Left lung (tissue), 4 donors: ENCODE measurements at regions not wholly inside any gene's neighbourhood (a gene's known extent, or its start where the extent isn't known, plus 50 kb on each side); places are given as distances from the start of the nearest gene placed in this dataset.

Experiments
- ATAC-seq: fragments of 200-7000 bp; cut with Tn5 transposase; one replicate; pipeline ENCODE4 v1.9.1; 2020; ENCODE audit warnings: moderate library complexity
- DNase-seq, 4 donors: peaks; one replicate each; pipeline ENCODE4 v3.0.0-alpha.2; 2013 to 2020
- H3K27ac ChIP-seq, 2 donors: fragments of 200-600 bp; sonication (generic) in 1 of 2; one replicate each; pipeline versions ENCODE4 v1.5.0 to v1.8.0; 2020 to 2021
- H3K27me3 ChIP-seq, 2 donors: fragments of 200-600 bp; sonication (generic) in 1 of 2; one replicate each; pipeline versions ENCODE4 v1.5.0 to v1.8.0; 2020 to 2021
- H3K36me3 ChIP-seq, 2 donors: fragments of 200-600 bp; sonication (generic) in 1 of 2; one replicate each; pipeline versions ENCODE4 v1.5.0 to v1.8.0; 2020 to 2021
- H3K4me1 ChIP-seq, 2 donors: fragments of 200-600 bp; one replicate each; pipeline ENCODE4 v1.8.0; 2021
- H3K4me3 ChIP-seq, 2 donors: fragments of 200-600 bp; sonication (generic) in 1 of 2; one replicate each; pipeline versions ENCODE4 v1.5.0 to v1.8.0; 2020 to 2021; ENCODE audit warnings: mild to moderate bottlenecking in 1 of 2
- H3K9me3 ChIP-seq, 2 donors: fragments of 200-600 bp; sonication (generic) in 1 of 2; one replicate each; pipeline versions ENCODE4 v1.5.0 to v1.8.0; 2020 to 2021
- intact Hi-C, 2 donors: fragments of 100-400 bp; cut with DNase I; formaldehyde crosslinking; loops; one replicate each; pipeline versions ENCODE4 v1.11.2 to v1.14.2; 2022
- TF ChIP-seq, protein P1 (sequence below), 2 donors: fragments of 200-600 bp; sonication (generic) in 1 of 2; IDR thresholded peaks; one replicate each; pipeline versions ENCODE4 v1.5.0 to v1.8.0; 2021; ENCODE audit warnings: antibody characterized with exemption in 2 of 2
- donor health status: DM: no; HTN: yes; CAD: no.
- donor health status: DM: no; HTN: no; CAD: no.

DNA sequence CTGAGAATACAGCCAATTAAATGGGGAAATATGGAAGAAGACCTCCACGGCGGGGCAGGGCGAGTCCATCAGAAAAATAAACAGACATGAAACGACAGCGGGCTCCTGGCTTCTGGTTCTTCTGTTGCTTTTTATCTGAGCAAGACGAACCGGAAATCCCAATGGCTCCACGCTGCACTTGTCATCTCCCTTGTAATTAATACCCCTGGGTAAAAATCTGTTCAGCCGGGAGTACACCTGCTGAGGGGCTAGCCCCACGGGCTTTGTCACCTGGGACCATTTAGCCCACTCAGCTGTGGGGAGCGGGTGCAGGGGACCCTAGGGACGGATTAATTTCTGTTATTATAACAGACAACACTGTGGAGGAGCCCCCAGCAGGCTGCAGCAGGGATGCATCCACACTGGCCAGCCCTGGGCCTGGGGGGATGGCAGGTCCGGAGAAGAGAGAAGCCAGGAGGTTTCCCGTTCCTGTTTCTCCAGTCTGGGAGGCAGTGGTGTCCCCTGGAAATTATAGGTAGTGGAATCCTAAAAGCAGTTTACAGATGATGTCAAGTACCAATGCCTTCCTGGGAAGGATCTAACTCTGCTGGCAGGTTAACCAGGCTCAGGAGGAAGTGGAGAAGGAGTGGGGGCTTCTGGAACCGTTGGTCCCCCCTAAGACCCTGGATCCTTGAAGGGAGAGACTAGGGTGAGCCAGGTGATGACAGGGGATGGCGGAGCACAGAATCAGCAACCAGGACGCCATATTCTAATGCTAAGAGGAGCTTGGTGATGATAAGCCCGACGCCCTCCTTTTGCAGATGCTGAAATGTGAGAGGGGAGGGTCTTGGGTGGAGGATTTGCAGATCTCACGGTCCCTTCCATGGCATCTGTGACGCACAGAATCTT, 566.1 kb downstream of the PTPRU start:
- H3K27ac ChIP-seq = no peak overlapping the region
- ATAC-seq = no peak
- no peak for DNase-seq
- intact Hi-C loops = no loop called here
- H3K4me3 ChIP-seq = no peak overlapping the region
- TF ChIP-seq, protein P1, sequence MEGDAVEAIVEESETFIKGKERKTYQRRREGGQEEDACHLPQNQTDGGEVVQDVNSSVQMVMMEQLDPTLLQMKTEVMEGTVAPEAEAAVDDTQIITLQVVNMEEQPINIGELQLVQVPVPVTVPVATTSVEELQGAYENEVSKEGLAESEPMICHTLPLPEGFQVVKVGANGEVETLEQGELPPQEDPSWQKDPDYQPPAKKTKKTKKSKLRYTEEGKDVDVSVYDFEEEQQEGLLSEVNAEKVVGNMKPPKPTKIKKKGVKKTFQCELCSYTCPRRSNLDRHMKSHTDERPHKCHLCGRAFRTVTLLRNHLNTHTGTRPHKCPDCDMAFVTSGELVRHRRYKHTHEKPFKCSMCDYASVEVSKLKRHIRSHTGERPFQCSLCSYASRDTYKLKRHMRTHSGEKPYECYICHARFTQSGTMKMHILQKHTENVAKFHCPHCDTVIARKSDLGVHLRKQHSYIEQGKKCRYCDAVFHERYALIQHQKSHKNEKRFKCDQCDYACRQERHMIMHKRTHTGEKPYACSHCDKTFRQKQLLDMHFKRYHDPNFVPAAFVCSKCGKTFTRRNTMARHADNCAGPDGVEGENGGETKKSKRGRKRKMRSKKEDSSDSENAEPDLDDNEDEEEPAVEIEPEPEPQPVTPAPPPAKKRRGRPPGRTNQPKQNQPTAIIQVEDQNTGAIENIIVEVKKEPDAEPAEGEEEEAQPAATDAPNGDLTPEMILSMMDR (IDR thresholded peaks at IDR 0.05) = no peak
- no peaks in the 10 kb centered on the region for H3K9me3 ChIP-seq
- no peaks in the 10 kb centered on the region for H3K4me1 ChIP-seq
- H3K36me3 ChIP-seq = no peaks in the 10 kb centered on the region
- H3K27me3 ChIP-seq = peaks cover 0 to 41% of the 10 kb centered on the region in 2 donors

GRCh38 chr1:29801561-29801973, 565.2 kb downstream of the PTPRU start:
- intact Hi-C loops = no loop called here
- Histone ChIP-seq H3K36me3 (no peaks in the 10 kb centered on the region), H3K9me3 (peaks cover 0 to 4% of the 10 kb centered on the region in 2 donors), H3K4me1 (no peaks in the 10 kb centered on the region), H3K4me3 (no peak overlapping the region), H3K27me3 (peaks cover 0 to 41% of the 10 kb centered on the region in 2 donors), H3K27ac (no peak overlapping the region)
- no peak for ATAC-seq
- TF ChIP-seq, protein P1 (IDR thresholded peaks at IDR 0.05) = no peak
- no peak for DNase-seq

GRCh38 chr1:29801003-29801402, 564.7 kb downstream of the PTPRU start:
- Histone ChIP-seq H3K27me3 (peaks cover 0 to 41% of the 10 kb centered on the region in 2 donors), H3K4me3 (no peak overlapping the region), H3K4me1 (no peaks in the 10 kb centered on the region), H3K36me3 (no peaks in the 10 kb centered on the region), H3K9me3 (peaks cover 0 to 9% of the 10 kb centered on the region in 2 donors), H3K27ac (no peak overlapping the region)
- intact Hi-C loops = no loop called here
- TF ChIP-seq, protein P1 (IDR thresholded peaks at IDR 0.05) = no peak
- ATAC-seq (no peak), DNase-seq (no peak)

DNA sequence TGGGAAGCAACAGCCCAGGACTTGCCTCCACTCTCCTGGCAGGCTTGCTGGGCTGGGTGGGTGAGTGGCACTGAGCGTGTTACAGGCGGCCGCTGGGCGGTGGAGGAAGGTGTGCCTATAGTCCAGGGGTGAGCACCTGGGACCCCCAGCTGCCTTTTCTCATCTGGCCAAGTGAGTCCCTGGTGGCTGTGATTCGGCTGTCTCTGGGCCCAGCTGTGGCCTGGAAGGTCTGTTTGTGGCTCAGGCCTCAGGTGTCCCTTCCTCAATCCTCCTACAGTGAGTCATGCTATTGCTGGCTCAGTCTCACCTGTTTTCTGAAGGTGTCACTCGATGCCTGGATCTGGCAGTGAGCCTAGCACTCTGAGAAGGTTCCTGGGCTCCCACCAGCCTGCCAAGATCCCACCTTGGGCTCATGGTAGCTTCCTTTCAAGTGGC, 564.2 kb downstream of the PTPRU start:
- DNase-seq (peak in 1 of 4 donors; percentile 68), ATAC-seq (no peak)
- Histone ChIP-seq H3K4me3 (no peak overlapping the region), H3K27me3 (peaks cover 0 to 41% of the 10 kb centered on the region in 2 donors), H3K36me3 (no peaks in the 10 kb centered on the region), H3K4me1 (no peaks in the 10 kb centered on the region), H3K9me3 (peaks cover 0 to 13% of the 10 kb centered on the region in 2 donors), H3K27ac (no peak overlapping the region)
- intact Hi-C loops = no loop called here
- TF ChIP-seq, protein P1 (IDR thresholded peaks at IDR 0.05) = no peak

- intact Hi-C loops = no loop called here
- DNase-seq = no peak
- Histone ChIP-seq H3K27me3 (peaks cover 0 to 41% of the 10 kb centered on the region in 2 donors), H3K27ac (no peak overlapping the region), H3K4me3 (no peak overlapping the region), H3K4me1 (no peaks in the 10 kb centered on the region), H3K36me3 (no peaks in the 10 kb centered on the region), H3K9me3 (peaks cover 0 to 15% of the 10 kb centered on the region in 2 donors)
- TF ChIP-seq, protein P1 (IDR thresholded peaks at IDR 0.05) = no peak
- ATAC-seq = no peak
Observed at GRCh38 chr1:29800120-29800519, 563.8 kb downstream of the PTPRU start.
